KMS-11 (cell line): ENCODE measurements at regions not wholly inside any gene's neighbourhood (a gene's known extent, or its start where the extent isn't known, plus 50 kb on each side); places are given as distances from the start of the nearest gene placed in this dataset.

ENCODE experiments used
- H2AFZ ChIP-seq: fragments of 200-600 bp; sonication (generic); 2 replicates; pipeline ENCODE4 v1.6.1; 2016; ENCODE audit warnings: antibody characterized with exemption, mixed run types, low read depth
- H3K27ac ChIP-seq: fragments of 200-600 bp; sonication (generic); 2 replicates; pipeline ENCODE4 v1.6.1; 2016; ENCODE audit warnings: mild to moderate bottlenecking, mixed run types
- H3K27me3 ChIP-seq: fragments of 200-600 bp; sonication (generic); 2 replicates; pipeline ENCODE4 v1.6.1; 2017; ENCODE audit warnings: mild to moderate bottlenecking, low read depth, mixed run types, moderate library complexity; ENCODE audit not compliant: insufficient read depth
- H3K36me3 ChIP-seq: fragments of 200-600 bp; sonication (generic); 2 replicates; pipeline ENCODE4 v1.6.1; 2017; ENCODE audit warnings: mild to moderate bottlenecking, mixed run types; ENCODE audit not compliant: insufficient read depth
- H3K4me1 ChIP-seq: fragments of 200-600 bp; sonication (generic); 2 replicates; pipeline ENCODE4 v1.6.1; 2016; ENCODE audit warnings: mild to moderate bottlenecking, low read depth, mixed run types; ENCODE audit not compliant: poor library complexity, severe bottlenecking
- H3K4me2 ChIP-seq: fragments of 200-600 bp; sonication (generic); 2 replicates; pipeline ENCODE4 v1.7.0; 2016; ENCODE audit warnings: mild to moderate bottlenecking, mixed run types
- H3K4me3 ChIP-seq: fragments of 200-600 bp; sonication (generic); IDR thresholded peaks from 2 replicates; pipeline ENCODE4 v1.6.1; 2017; ENCODE audit warnings: low read depth, low read length, mixed read lengths; ENCODE audit not compliant: insufficient read depth
- H3K79me2 ChIP-seq: fragments of 200-600 bp; sonication (generic); 2 replicates; pipeline ENCODE4 v1.6.1; 2016; ENCODE audit warnings: low read depth, mixed run types; ENCODE audit not compliant: insufficient read depth
- H3K9ac ChIP-seq: fragments of 200-600 bp; sonication (generic); 2 replicates; pipeline ENCODE4 v1.6.1; 2016; ENCODE audit warnings: mild to moderate bottlenecking, mixed run types
- H4K20me1 ChIP-seq: fragments of 200-600 bp; sonication (generic); 2 replicates; pipeline ENCODE4 v1.6.1; 2016; ENCODE audit warnings: mild to moderate bottlenecking, mixed run types; ENCODE audit not compliant: insufficient read depth
- TF ChIP-seq, protein P1 (sequence below): fragments of 200-600 bp; sonication (generic); conservative IDR thresholded peaks from 2 replicates; pipeline ENCODE4 v1.6.1; 2017; ENCODE audit warnings: low read depth, mild to moderate bottlenecking, antibody characterized with exemption, low read length, moderate library complexity, mixed read lengths

DNA sequence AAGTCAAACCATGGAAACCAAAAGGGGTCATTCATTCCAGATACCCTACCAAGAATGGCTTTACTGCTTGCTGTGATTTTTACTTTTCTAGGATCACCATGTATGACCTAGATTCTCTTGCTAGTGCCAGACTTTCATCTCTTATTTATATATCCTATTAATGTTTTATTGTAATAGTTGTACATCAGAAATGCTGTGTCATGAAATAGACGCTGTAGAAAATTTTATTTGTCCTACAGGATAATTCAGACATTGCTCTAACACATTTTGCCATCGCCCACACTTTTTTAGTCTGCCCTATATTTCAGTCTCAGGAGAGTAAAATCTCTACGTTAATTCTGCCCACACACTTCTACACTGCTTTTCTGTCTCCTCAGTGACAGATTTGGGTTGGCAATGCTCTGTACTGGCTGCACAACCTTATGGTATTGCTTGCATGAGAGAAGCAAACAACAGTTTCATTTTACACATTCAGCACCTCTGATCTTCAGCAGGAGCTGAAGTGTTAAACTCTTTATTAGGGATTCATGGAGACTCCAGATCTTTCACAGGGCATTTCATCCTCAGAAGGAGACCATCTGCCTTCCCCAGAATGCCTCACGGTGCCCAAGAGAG is 871.8 kb upstream of the CHAC2 start:
- TF ChIP-seq, protein P1, sequence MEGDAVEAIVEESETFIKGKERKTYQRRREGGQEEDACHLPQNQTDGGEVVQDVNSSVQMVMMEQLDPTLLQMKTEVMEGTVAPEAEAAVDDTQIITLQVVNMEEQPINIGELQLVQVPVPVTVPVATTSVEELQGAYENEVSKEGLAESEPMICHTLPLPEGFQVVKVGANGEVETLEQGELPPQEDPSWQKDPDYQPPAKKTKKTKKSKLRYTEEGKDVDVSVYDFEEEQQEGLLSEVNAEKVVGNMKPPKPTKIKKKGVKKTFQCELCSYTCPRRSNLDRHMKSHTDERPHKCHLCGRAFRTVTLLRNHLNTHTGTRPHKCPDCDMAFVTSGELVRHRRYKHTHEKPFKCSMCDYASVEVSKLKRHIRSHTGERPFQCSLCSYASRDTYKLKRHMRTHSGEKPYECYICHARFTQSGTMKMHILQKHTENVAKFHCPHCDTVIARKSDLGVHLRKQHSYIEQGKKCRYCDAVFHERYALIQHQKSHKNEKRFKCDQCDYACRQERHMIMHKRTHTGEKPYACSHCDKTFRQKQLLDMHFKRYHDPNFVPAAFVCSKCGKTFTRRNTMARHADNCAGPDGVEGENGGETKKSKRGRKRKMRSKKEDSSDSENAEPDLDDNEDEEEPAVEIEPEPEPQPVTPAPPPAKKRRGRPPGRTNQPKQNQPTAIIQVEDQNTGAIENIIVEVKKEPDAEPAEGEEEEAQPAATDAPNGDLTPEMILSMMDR, result no peak
- H3K27me3 ChIP-seq, result no peaks in the 10 kb centered on the region
- H3K4me2 ChIP-seq, result no peak overlapping the region
- H3K9ac ChIP-seq, result no peak overlapping the region
- H3K79me2 ChIP-seq, result no peaks in the 10 kb centered on the region
- no peaks in the 10 kb centered on the region for H3K4me1 ChIP-seq
- no peak overlapping the region for H2AFZ ChIP-seq
- no peak overlapping the region for H3K4me3 ChIP-seq
- no peaks in the 10 kb centered on the region for H4K20me1 ChIP-seq
- no peaks in the 10 kb centered on the region for H3K36me3 ChIP-seq
- H3K27ac ChIP-seq, result no peak overlapping the region

DNA sequence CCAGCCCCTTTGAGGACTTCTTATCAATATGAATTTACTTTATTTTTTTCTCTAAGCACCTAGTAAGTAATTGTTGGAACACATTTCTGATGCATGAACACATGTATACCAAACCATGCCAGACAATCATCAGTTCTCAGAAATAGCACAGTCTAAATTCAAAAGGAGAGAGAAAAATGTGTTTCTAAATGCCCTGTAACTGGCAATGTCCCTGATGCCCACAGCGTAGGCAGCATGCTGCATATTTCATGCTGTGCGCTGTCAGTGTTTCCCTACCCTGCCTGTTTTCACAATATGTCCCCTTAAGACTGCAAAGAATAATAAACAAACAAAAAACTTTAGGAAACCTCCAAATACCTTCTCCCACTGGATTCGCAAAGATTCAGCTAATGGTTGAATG is 881.0 kb upstream of the CHAC2 start:
- Histone ChIP-seq H2AFZ (no peak overlapping the region), H3K27ac (no peak overlapping the region), H4K20me1 (no peaks in the 10 kb centered on the region), H3K36me3 (no peaks in the 10 kb centered on the region), H3K4me2 (no peak overlapping the region), H3K79me2 (no peaks in the 10 kb centered on the region), H3K4me3 (no peak overlapping the region), H3K27me3 (no peaks in the 10 kb centered on the region), H3K9ac (no peak overlapping the region), H3K4me1 (no peaks in the 10 kb centered on the region)
- TF ChIP-seq, protein P1, result no peak

DNA sequence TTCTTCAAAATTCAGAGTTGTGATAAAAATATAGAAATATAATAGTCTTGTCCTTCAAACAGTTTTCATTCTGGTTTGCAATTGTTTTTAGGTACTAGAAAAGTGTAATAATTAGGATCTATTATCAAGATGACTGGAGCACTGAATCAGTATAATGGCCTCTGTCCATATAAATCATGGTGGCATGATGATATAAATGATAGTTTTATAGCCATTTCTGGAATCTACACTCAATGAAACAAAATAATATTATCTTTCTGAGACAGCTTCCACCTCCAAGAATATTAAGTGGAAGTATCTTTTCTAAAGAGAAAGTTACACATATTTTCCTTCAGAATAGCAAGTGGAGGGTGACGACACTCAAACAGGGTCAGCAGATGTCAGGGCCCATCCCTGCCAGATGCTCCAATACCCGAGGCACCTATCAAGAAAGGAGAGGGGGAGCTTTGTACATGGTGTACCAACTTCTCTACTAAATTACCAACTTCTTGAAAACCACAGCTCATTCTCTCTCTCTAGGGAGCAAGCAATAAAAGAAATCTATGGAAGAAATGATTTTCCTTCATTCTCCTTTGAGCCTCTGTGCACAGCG is 882.7 kb upstream of the CHAC2 start:
- H2AFZ ChIP-seq, result no peak overlapping the region
- TF ChIP-seq, protein P1, result no peak

DNA sequence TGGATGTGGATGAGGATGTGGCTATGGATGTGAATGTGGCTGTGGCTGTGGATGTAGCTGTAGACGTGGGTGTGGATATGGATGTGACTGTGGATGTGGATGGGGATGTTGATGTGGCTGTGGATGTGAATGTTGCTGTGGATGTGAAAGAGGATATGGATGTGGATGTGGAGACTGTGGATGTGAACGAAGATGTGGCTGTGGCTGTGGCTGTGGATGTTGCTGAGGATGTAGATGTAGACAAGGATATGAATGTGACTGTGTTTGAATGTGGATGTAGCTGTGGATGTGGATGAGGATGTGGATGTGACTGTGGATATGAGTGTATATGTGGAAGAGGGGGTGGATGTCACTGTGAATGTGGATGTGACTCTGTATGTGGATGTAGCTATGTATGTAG is 884.6 kb upstream of the CHAC2 start:
- no peaks in the 10 kb centered on the region for H3K36me3 ChIP-seq
- H3K4me3 ChIP-seq, result no peak overlapping the region
- TF ChIP-seq, protein P1, result no peak
- H3K27ac ChIP-seq, result no peak overlapping the region
- no peaks in the 10 kb centered on the region for H3K27me3 ChIP-seq
- no peaks in the 10 kb centered on the region for H4K20me1 ChIP-seq
- no peak overlapping the region for H2AFZ ChIP-seq
- no peaks in the 10 kb centered on the region for H3K79me2 ChIP-seq
- H3K4me2 ChIP-seq, result no peak overlapping the region
- no peak overlapping the region for H3K9ac ChIP-seq
- no peaks in the 10 kb centered on the region for H3K4me1 ChIP-seq

More for the DNA sequence above, 882.7 kb upstream of the CHAC2 start:
- H4K20me1 ChIP-seq, result no peaks in the 10 kb centered on the region
- no peak overlapping the region for H3K9ac ChIP-seq
- H3K4me3 ChIP-seq, result no peak overlapping the region
- no peaks in the 10 kb centered on the region for H3K4me1 ChIP-seq
- H3K4me2 ChIP-seq, result no peak overlapping the region
- H3K79me2 ChIP-seq, result no peaks in the 10 kb centered on the region
- H3K27me3 ChIP-seq, result no peaks in the 10 kb centered on the region
- no peaks in the 10 kb centered on the region for H3K36me3 ChIP-seq
- H3K27ac ChIP-seq, result no peak overlapping the region
